ENCODE measurements at regions not wholly inside any gene's neighbourhood (a gene's known extent, or its start where the extent isn't known, plus 50 kb on each side); places are given as distances from the start of the nearest gene placed in this dataset.

DNA sequence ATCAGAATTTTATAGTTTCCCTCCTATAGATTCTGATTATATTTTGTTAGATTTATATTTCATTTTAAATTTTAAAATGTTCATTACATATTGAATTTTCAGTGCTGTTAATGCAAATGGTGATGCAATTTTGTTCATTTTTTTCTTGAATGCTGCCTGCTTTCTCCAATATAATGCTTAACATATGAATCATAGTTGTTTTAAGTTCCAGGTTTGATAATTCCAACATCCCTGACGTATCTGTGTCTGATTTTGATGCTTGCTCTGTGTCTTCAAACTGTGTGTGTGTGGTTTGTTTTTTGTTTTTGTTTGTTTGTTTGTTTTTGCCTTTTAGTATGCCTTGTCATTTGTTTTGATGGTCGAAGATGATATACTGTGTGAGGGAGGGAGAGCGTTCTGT is 134.7 kb upstream of the ELAC2 start:
- TF ChIP-seq, protein P1, sequence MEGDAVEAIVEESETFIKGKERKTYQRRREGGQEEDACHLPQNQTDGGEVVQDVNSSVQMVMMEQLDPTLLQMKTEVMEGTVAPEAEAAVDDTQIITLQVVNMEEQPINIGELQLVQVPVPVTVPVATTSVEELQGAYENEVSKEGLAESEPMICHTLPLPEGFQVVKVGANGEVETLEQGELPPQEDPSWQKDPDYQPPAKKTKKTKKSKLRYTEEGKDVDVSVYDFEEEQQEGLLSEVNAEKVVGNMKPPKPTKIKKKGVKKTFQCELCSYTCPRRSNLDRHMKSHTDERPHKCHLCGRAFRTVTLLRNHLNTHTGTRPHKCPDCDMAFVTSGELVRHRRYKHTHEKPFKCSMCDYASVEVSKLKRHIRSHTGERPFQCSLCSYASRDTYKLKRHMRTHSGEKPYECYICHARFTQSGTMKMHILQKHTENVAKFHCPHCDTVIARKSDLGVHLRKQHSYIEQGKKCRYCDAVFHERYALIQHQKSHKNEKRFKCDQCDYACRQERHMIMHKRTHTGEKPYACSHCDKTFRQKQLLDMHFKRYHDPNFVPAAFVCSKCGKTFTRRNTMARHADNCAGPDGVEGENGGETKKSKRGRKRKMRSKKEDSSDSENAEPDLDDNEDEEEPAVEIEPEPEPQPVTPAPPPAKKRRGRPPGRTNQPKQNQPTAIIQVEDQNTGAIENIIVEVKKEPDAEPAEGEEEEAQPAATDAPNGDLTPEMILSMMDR (conservative IDR thresholded peaks at IDR 0.05; ENCODE audit: low read depth, low read length), result no peak
- TF ChIP-seq EZH2 (IDR thresholded peaks at IDR 0.05; ENCODE audit: borderline replicate concordance, low read depth, low read length, poor library complexity, severe bottlenecking), result no peak

All from A673 (cell line).